ENCODE measurements at regions not wholly inside any gene's neighbourhood (a gene's known extent, or its start where the extent isn't known, plus 50 kb on each side); places are given as distances from the start of the nearest gene placed in this dataset.

DNA sequence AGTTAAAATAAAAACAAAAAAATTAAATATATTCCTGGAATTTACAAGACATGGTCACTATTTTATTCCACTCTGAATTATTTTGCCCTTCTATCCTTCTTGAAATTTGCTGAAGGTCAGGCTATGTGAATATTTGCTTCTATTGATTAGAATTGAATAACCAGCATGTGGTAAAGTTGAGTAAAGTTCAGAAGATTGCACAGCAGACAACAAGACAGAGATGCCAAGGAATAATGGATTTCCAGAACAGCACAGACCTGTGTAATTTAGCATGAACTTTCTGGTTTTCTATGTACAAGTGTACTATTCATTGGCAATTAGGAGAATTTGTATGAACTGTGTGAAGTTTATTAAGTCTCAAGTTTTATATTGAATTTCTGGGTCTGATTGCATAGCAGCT is 352.4 kb downstream of the TBC1D32 start:
- Histone ChIP-seq H2BK12ac (ENCODE audit: low read depth, low read length) (no peak overlapping the region), H3K56ac (replicated peaks; ENCODE audit: insufficient read length, low read depth, low read length) (no peak overlapping the region), H2BK120ac (replicated peaks; ENCODE audit: low read depth, low read length) (no peak overlapping the region), H4K20me1 (replicated peaks in 1 of 2; ENCODE audit: control insufficient read depth in 1 of 2, insufficient read depth in 2 of 2, low read length in 2 of 2) (no peaks in the 10 kb centered on the region), H3K14ac (ENCODE audit: insufficient read length) (no peak overlapping the region), H3K4me3 (ENCODE audit: extremely low read depth in 1 of 4, insufficient read depth in 2 of 4, low read depth in 3 of 4, low read length in 4 of 4) (no peak overlapping the region), H2BK20ac (ENCODE audit: low read length) (no peak overlapping the region), H3K9ac (replicated peaks in 1 of 4; ENCODE audit: extremely low read depth in 1 of 4, low read depth in 3 of 4, low read length in 3 of 4) (no peak overlapping the region), H4K5ac (ENCODE audit: insufficient read length, low read depth, low read length) (no peak overlapping the region), H3K79me2 (ENCODE audit: control insufficient read depth in 1 of 2, insufficient read depth in 2 of 2, low read length in 2 of 2) (no peaks in the 10 kb centered on the region), H4K8ac (ENCODE audit: extremely low read depth, insufficient read depth, low read length) (no peak overlapping the region), H3K4ac (replicated peaks; ENCODE audit: insufficient read length, low read depth, low read length) (no peak overlapping the region), H2BK5ac (ENCODE audit: low read depth, low read length) (no peak overlapping the region), H3K36me3 (ENCODE audit: control insufficient read depth in 2 of 4, insufficient read depth in 4 of 4, low read length in 3 of 4) (no peaks in the 10 kb centered on the region), H3K23me2 (ENCODE audit: low read depth, low read length) (no peaks in the 10 kb centered on the region), H2AFZ (ENCODE audit: low read length) (no peak overlapping the region), H3K4me2 (ENCODE audit: insufficient read depth in 1 of 2, low read depth in 2 of 2, low read length in 2 of 2) (no peak overlapping the region), H3K27ac (ENCODE audit: low read depth, low read length) (no peak overlapping the region), H3K27me3 (replicated peaks in 1 of 4; ENCODE audit: control insufficient read depth in 3 of 4, extremely low read depth in 1 of 4, insufficient read depth in 3 of 4, low read length in 3 of 4) (no peaks in the 10 kb centered on the region), H3K23ac (ENCODE audit: insufficient read length) (no peak overlapping the region), H3K79me1 (ENCODE audit: low read depth, low read length) (no peaks in the 10 kb centered on the region), H3K9me3 (ENCODE audit: insufficient read depth in 2 of 2, low read depth in 1 of 2, low read length in 1 of 2) (no peaks in the 10 kb centered on the region), H3K4me1 (replicated peaks in 1 of 4; ENCODE audit: control insufficient read depth in 3 of 4, insufficient read depth in 4 of 4, low read length in 3 of 4) (no peaks in the 10 kb centered on the region), H4K91ac (replicated peaks; ENCODE audit: insufficient read length, low read length) (no peak overlapping the region), H2AK5ac (ENCODE audit: low read depth, low read length) (no peak overlapping the region), H3K18ac (ENCODE audit: extremely low read depth, low read length) (no peak overlapping the region), H2BK15ac (ENCODE audit: low read length) (no peak overlapping the region)
- ChIA-PET CTCF (ENCODE audit: partially characterized antibody) (interaction anchor here (1.4 to 1.6 kb wide), 2 partner anchors 9 to 23 kb away, joined by 3 to 5 read pairs; no protein-coding TSS in a partner anchor), POLR2A (ENCODE audit: partially characterized antibody) (no interaction called here)
- DNase-seq (ENCODE audit: low read depth in 1 of 2, low spot score in 2 of 2) (no peak), FAIRE-seq (no peak)
- TF ChIP-seq FOSL1 (IDR thresholded peaks at IDR 0.05; ENCODE audit: insufficient read depth, low read depth, low read length): no peak
- TF ChIP-seq MAFK (IDR thresholded peaks at IDR 0.05; ENCODE audit: low read depth, low read length): no peak
- no peak for TF ChIP-seq TCF12 (IDR thresholded peaks at IDR 0.05; ENCODE audit: low read depth, low read length)
- no peak for TF ChIP-seq POLR2A (IDR thresholded peaks at IDR 0.05; ENCODE audit: control extremely low read depth in 1 of 2, low read depth in 2 of 2, low read length in 2 of 2)
- TF ChIP-seq MAX (IDR thresholded peaks at IDR 0.05): no peak
- TF ChIP-seq TAF1 (IDR thresholded peaks at IDR 0.05; ENCODE audit: low read depth, low read length): no peak
- TF ChIP-seq GTF2F1 (IDR thresholded peaks at IDR 0.05; ENCODE audit: borderline replicate concordance, low read depth, low read length): no peak
- no peak for TF ChIP-seq RXRA (IDR thresholded peaks at IDR 0.05; ENCODE audit: insufficient read depth, low read depth, low read length)
- no peak for TF ChIP-seq SIX5 (IDR thresholded peaks at IDR 0.05; ENCODE audit: low read depth, low read length)
- no peak for TF ChIP-seq GABPA (IDR thresholded peaks at IDR 0.05; ENCODE audit: borderline replicate concordance, insufficient read depth, low read length)
- TF ChIP-seq RFX5 (IDR thresholded peaks at IDR 0.05; ENCODE audit: borderline replicate concordance, low read depth, low read length): no peak
- TF ChIP-seq SP4 (IDR thresholded peaks at IDR 0.05; ENCODE audit: low read length): no peak
- no peak for TF ChIP-seq HDAC2 (IDR thresholded peaks at IDR 0.05; ENCODE audit: borderline replicate concordance in 1 of 2, low read depth in 2 of 2, low read length in 2 of 2)
- TF ChIP-seq ZNF274 (IDR thresholded peaks at IDR 0.05; ENCODE audit: borderline replicate concordance, extremely low read depth, low read length): no peak
- TF ChIP-seq KDM1A (IDR thresholded peaks at IDR 0.05; ENCODE audit: borderline replicate concordance, low read length): no peak
- TF ChIP-seq RAD21 (IDR thresholded peaks at IDR 0.05 in 1 of 2, conservative IDR thresholded peaks at IDR 0.05 in 1 of 2; ENCODE audit: low read depth in 2 of 2, low read length in 2 of 2): no peak
- no peak for TF ChIP-seq SP1 (IDR thresholded peaks at IDR 0.05; ENCODE audit: low read depth, low read length)
